Activated T-cell treated with anti-CD3 and anti-CD28 coated beads, Interleukin-2, amount 50 U/mL, for 72 hours (primary cell): ENCODE measurements at regions not wholly inside any gene's neighbourhood (a gene's known extent, or its start where the extent isn't known, plus 50 kb on each side); places are given as distances from the start of the nearest gene placed in this dataset.
"Not testable (repeated sequence)": the region's sequence is repeated elsewhere in the genome, so short reads cannot be mapped to it uniquely, and the experiment has no call there.

Source experiments
- ATAC-seq, 2 donors: fragments of 150-1000 bp; cut with Tn5 transposase; replicated peaks in 1 of 2; 2 replicates each; pipeline ENCODE4 v1.10.0; 2021; ENCODE audit warnings: moderate library complexity in 2 of 2, mild to moderate bottlenecking in 1 of 2
- DNase-seq, 2 donors: peaks; one replicate each; pipeline ENCODE4 v3.0.0; 2021 to 2022; ENCODE audit warnings: mixed read lengths in 1 of 2
- H3K27ac Mint-ChIP-seq: one replicate; pipeline ENCODE4 v1.8.0; 2022; ENCODE audit warnings: mild to moderate bottlenecking, moderate library complexity, mixed read lengths
- H3K27me3 Mint-ChIP-seq: one replicate; pipeline ENCODE4 v1.8.0; 2022; ENCODE audit warnings: low read depth, mixed read lengths
- H3K36me3 Mint-ChIP-seq, 2 donors: one replicate each; pipeline ENCODE4 v1.8.0; 2022; ENCODE audit warnings: mixed read lengths in 2 of 2, mild to moderate bottlenecking in 1 of 2; ENCODE audit not compliant: insufficient read depth in 2 of 2
- H3K4me1 Mint-ChIP-seq: one replicate; pipeline ENCODE4 v1.8.0; 2022; ENCODE audit warnings: low read depth, mixed read lengths
- H3K4me3 Mint-ChIP-seq, 2 donors: one replicate each; pipeline ENCODE4 v1.8.0; 2022; ENCODE audit warnings: mild to moderate bottlenecking in 2 of 2, mixed read lengths in 2 of 2, moderate library complexity in 2 of 2
- H3K9me3 Mint-ChIP-seq, 2 donors: one replicate each; pipeline ENCODE4 v1.8.0; 2022; ENCODE audit warnings: mixed read lengths in 2 of 2

- no peaks in the 10 kb centered on the region for H3K4me1 Mint-ChIP-seq
- peaks cover 5% of the 10 kb centered on the region for H3K27me3 Mint-ChIP-seq
- H3K4me3 Mint-ChIP-seq = no peak overlapping the region
- H3K27ac Mint-ChIP-seq = no peak overlapping the region
- ATAC-seq (no peak), DNase-seq (no peak)
- H3K9me3 Mint-ChIP-seq = peaks cover 1 to 3% of the 10 kb centered on the region in 2 donors
- no peaks in the 10 kb centered on the region for H3K36me3 Mint-ChIP-seq
These were observed 492.9 kb downstream of the SIPA1L2 start for GRCh38 chr1:232137066-232137465.

DNA sequence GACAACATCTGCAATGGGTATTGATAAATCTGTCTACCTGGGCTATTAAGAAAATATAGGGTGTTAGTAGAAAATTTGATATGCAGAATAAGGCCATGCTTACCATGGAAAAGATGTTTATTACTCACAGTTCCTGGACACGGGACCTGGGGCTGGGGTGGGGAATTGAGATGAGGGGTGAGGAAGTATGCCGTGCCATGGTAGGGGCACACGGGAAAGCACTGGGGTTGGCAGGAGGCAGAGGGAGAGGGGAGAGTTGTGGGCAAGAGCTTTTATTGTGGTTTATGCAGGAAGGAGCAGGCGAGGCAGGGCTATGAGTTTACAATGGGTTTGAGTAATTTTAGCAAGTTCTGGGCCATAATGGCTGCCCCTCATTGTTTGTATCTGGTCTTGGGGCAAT is 493.8 kb downstream of the SIPA1L2 start:
- no peak for DNase-seq
- Mint-ChIP-seq H3K27ac (no peak overlapping the region), H3K27me3 (peaks cover 10% of the 10 kb centered on the region), H3K4me3 (no peak overlapping the region), H3K9me3 (peaks cover 4% of the 10 kb centered on the region in 2 donors), H3K4me1 (no peaks in the 10 kb centered on the region), H3K36me3 (peaks cover under 1 to 4% of the 10 kb centered on the region in 2 donors)
- ATAC-seq = no peak

DNA sequence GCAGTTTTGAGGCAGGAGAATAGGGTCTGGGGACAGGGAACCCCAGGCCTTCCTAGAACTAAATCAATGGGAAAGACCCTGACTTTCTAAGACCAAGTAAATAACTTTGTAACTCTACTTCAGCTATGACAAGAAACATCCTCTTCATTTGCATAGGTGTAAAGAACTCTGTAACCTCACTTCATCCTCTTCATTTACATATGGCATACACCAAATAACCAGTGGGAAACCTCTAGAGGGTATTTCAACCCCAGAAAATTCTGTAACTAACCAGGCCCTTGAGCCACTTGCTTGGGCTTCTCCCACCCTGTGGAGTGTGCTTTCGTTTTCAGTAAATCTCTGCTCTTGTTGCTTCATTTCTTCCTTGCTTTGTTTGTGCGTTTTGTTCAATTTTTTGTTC is 495.6 kb downstream of the SIPA1L2 start:
- no peaks in the 10 kb centered on the region for H3K4me1 Mint-ChIP-seq
- H3K36me3 Mint-ChIP-seq = peaks cover 1 to 5% of the 10 kb centered on the region in 2 donors
- no peak overlapping the region for H3K4me3 Mint-ChIP-seq
- peak in 1 of 2 donors; percentile 30 for ATAC-seq
- DNase-seq = no peak
- peaks cover 28% of the 10 kb centered on the region for H3K27me3 Mint-ChIP-seq
- no peak overlapping the region for H3K27ac Mint-ChIP-seq
- peaks cover 3 to 4% of the 10 kb centered on the region in 2 donors for H3K9me3 Mint-ChIP-seq

DNA sequence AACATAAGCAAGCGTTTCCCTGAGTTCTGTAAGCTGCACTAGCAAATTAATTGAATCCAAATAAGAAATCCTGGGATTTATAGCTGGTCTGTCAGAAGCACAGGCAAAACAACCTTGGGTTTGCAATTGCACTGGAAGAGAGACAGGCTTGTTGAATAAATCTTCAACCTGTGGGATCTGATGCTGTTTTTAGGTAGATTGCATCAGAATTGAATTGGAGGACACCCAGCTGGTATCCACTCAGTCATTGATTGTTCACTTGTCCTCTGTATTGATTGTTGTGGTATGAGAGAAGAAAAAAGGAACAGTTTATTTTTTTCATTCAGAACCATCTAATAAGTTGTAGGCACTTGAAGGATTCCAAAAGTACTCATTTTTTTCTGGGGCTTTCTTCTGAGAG is 497.4 kb downstream of the SIPA1L2 start:
- Mint-ChIP-seq H3K4me3 (no peak overlapping the region), H3K27me3 (peaks cover 45% of the 10 kb centered on the region), H3K9me3 (peaks cover 4 to 7% of the 10 kb centered on the region in 2 donors), H3K36me3 (peaks cover 1 to 5% of the 10 kb centered on the region in 2 donors), H3K27ac (no peak overlapping the region), H3K4me1 (peaks cover 9% of the 10 kb centered on the region)
- no peak for ATAC-seq
- no peak for DNase-seq

DNA sequence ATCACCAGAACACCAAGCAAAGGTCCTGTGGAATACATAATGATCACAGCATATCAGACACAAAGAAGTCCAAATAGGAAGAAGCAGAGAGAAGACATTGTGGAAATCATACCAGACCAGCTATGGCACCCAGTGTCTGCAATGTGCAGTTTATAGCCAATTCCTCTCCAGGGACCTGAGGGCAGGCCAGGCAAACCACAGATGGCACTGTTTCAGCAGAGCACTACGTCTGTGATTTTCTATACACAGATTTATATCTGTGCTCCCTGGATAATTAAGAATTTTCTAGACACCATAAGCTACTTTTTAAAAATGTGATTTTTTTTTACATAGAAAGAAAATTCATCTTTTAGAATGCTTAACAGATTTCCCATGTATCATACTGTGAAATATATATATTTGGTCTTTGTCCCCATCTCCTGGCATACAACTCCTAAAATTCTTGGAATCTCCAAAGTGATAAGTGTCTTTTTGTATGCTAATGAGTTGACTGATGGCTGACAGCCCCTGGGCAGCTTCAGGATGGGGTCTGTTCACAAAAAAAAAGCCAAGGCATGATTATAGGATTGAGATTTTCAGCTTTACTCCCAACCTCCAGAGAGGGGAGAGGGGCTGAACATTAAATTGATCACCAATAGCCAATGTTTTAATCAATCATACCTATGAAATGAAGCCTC is 498.1 kb downstream of the SIPA1L2 start:
- Mint-ChIP-seq H3K27ac (no peak overlapping the region), H3K9me3 (peaks cover 4 to 7% of the 10 kb centered on the region in 2 donors), H3K36me3 (peaks cover 1 to 5% of the 10 kb centered on the region in 2 donors), H3K4me3 (no peak overlapping the region), H3K27me3 (peaks cover 50% of the 10 kb centered on the region), H3K4me1 (peaks cover 13% of the 10 kb centered on the region)
- no peak for ATAC-seq
- DNase-seq = no peak

- ATAC-seq = no peak
- H3K4me3 Mint-ChIP-seq = no peak overlapping the region
- H3K27me3 Mint-ChIP-seq = peaks cover 58% of the 10 kb centered on the region
- H3K4me1 Mint-ChIP-seq = peaks cover 13% of the 10 kb centered on the region
- no peak overlapping the region for H3K27ac Mint-ChIP-seq
- DNase-seq = no peak
- H3K36me3 Mint-ChIP-seq = peaks cover 1 to 7% of the 10 kb centered on the region in 2 donors
- peaks cover 4 to 7% of the 10 kb centered on the region in 2 donors for H3K9me3 Mint-ChIP-seq
These were observed 499.0 kb downstream of the SIPA1L2 start for GRCh38 chr1:232130815-232131480.

DNA sequence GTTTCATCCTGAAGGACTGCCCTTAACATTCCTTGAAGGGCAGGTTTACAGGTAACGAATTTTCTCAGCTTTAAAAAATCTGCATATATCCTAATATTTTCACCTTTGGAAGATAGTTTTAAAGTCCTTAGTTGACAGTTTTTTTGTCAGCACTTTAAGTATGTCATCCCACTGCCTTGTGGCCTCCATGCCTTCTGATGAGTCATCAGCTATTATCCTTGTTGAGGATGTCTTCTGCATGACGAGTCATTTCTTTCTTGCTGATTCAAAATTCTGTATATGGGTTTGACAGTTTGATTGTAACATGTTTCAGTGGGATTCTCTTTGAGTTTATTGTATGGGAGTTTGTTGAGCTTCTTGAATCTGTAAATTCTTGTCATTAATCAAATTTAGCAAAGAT is 500.6 kb downstream of the DISC1 start:
- Mint-ChIP-seq H3K4me1 (peaks cover 30% of the 10 kb centered on the region), H3K9me3 (peaks cover 4 to 7% of the 10 kb centered on the region in 2 donors), H3K27me3 (peaks cover 64% of the 10 kb centered on the region), H3K27ac (peak overlapping the region; percentile 31), H3K36me3 (peaks cover 1 to 7% of the 10 kb centered on the region in 2 donors), H3K4me3 (no peak overlapping the region)
- DNase-seq (peak; percentile 2 to 8), ATAC-seq (peak; percentile 77 to 94)

- peaks cover 30% of the 10 kb centered on the region for H3K4me1 Mint-ChIP-seq
- peaks cover 46% of the 10 kb centered on the region for H3K27me3 Mint-ChIP-seq
These were observed 497.4 kb downstream of the DISC1 start for GRCh38 chr1:232123775-232124659.

DNA sequence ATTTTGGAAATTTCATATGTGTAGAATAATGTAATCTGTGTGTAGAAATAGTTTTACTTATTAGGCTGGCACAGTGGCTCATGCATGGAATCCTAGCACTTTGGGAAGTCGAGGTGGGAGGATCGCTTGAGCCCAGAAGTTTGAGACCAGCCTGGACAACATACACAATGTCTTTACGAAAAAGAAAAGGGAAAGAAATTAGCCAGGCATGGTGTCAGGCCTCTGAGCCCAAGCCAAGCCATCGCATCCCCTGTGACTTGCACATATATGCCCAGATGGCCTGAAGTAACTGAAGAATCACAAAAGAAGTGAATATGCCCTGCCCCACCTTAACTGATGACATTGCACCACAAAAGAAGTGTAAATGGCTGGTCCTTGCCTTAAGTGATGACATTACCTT is 491.3 kb downstream of the DISC1 start:
- not testable (repeated sequence) for H3K36me3 Mint-ChIP-seq, H3K4me3 Mint-ChIP-seq, DNase-seq, H3K9me3 Mint-ChIP-seq, H3K4me1 Mint-ChIP-seq, ATAC-seq, H3K27ac Mint-ChIP-seq
- peaks cover 54% of the 10 kb centered on the region for H3K27me3 Mint-ChIP-seq

More at GRCh38 chr1:232123775-232124659, 497.4 kb downstream of the DISC1 start:
- peak overlapping the region in 1 of 2 donors; percentile 7 for H3K4me3 Mint-ChIP-seq
- peaks cover 0 to 2% of the 10 kb centered on the region in 2 donors for H3K36me3 Mint-ChIP-seq
- ATAC-seq (peak; percentile 58 to 64), DNase-seq (no peak)
- peak overlapping the region; percentile 78 for H3K27ac Mint-ChIP-seq
- peaks cover 2 to 4% of the 10 kb centered on the region in 2 donors for H3K9me3 Mint-ChIP-seq

DNA sequence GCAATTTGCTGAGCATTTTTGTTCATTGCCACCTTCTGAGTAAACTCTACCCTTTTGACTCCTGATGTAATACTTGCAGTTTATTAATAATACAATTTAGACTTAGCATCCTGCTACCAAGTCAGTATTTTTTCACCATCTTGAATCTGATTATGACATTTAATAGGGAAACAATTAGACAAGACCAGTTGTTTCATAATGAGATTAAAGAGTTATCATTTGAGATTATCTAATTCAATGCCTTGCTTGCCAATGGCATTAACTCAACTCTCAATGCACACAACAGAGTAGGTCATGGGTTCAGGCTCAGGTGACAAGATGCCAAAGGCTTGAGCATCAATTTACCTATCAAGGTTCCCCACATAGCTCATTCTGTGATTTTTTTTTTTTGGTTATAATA is 488.4 kb downstream of the DISC1 start:
- H3K36me3 Mint-ChIP-seq = no peaks in the 10 kb centered on the region
- no peak for ATAC-seq
- DNase-seq = no peak

DNA sequence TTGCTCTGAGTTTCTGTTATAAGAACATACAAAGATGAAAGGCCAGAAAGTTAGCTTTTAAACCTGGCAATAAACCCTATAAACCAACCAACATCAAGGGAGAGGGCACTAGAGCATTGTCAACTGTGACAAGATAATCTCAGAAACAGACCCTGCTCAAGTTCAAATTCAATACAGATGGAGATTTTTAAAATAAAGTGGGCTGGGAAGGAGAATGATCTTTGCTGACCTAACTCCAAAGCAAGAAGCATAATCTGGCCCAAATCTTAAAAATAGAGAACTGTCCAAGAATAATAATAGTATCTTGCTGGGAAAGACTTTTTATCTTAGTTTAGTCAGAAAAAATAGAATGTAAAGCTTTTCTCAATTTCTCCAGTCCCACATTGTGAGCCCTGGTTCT is 485.5 kb downstream of the DISC1 start:
- H3K27ac Mint-ChIP-seq = no peak overlapping the region
- H3K9me3 Mint-ChIP-seq = peaks cover 0 to 2% of the 10 kb centered on the region in 2 donors

More for the DNA sequence above, 488.4 kb downstream of the DISC1 start:
- Mint-ChIP-seq H3K27me3 (peaks cover 74% of the 10 kb centered on the region), H3K4me1 (no peaks in the 10 kb centered on the region), H3K4me3 (no peak overlapping the region), H3K9me3 (peaks cover 0 to 2% of the 10 kb centered on the region in 2 donors), H3K27ac (no peak overlapping the region)

GRCh38 chr1:232111611-232112010 is 485.0 kb downstream of the DISC1 start:
- H3K27me3 Mint-ChIP-seq = peaks cover 73% of the 10 kb centered on the region
- no peak for ATAC-seq
- no peaks in the 10 kb centered on the region for H3K36me3 Mint-ChIP-seq
- peaks cover 0 to 2% of the 10 kb centered on the region in 2 donors for H3K9me3 Mint-ChIP-seq
- no peaks in the 10 kb centered on the region for H3K4me1 Mint-ChIP-seq
- DNase-seq = no peak
- no peak overlapping the region for H3K4me3 Mint-ChIP-seq
- no peak overlapping the region for H3K27ac Mint-ChIP-seq

More for the DNA sequence above, 485.5 kb downstream of the DISC1 start:
- H3K36me3 Mint-ChIP-seq = no peaks in the 10 kb centered on the region
- H3K27me3 Mint-ChIP-seq = peaks cover 77% of the 10 kb centered on the region
- ATAC-seq = no peak
- no peak overlapping the region for H3K4me3 Mint-ChIP-seq
- DNase-seq = no peak
- no peaks in the 10 kb centered on the region for H3K4me1 Mint-ChIP-seq
